C1 segment of cervical spinal cord (tissue), 14 donors: ENCODE measurements at regions not wholly inside any gene's neighbourhood (a gene's known extent, or its start where the extent isn't known, plus 50 kb on each side); places are given as distances from the start of the nearest gene placed in this dataset.
"Not testable (repeated sequence)": the region's sequence is repeated elsewhere in the genome, so short reads cannot be mapped to it uniquely, and the experiment has no call there.

Experiments
- DNase-seq, 14 donors: peaks; one replicate each; lab custom pipeline; 2025; lab: John Stamatoyannopoulos, UW

GRCh38 chr19:29054886-29055675 lies 157.9 kb downstream of the UQCRFS1 start:
- no peak for DNase-seq

- no peak for DNase-seq
These were observed 164.1 kb downstream of the UQCRFS1 start for GRCh38 chr19:29048873-29049272.

- DNase-seq = no peak
These were observed 167.2 kb downstream of the UQCRFS1 start for GRCh38 chr19:29045679-29046254.

GRCh38 chr19:29044037-29044436 lies 168.9 kb downstream of the UQCRFS1 start:
- no peak for DNase-seq

GRCh38 chr19:29042450-29042849 lies 170.5 kb downstream of the UQCRFS1 start:
- no peak for DNase-seq

DNA sequence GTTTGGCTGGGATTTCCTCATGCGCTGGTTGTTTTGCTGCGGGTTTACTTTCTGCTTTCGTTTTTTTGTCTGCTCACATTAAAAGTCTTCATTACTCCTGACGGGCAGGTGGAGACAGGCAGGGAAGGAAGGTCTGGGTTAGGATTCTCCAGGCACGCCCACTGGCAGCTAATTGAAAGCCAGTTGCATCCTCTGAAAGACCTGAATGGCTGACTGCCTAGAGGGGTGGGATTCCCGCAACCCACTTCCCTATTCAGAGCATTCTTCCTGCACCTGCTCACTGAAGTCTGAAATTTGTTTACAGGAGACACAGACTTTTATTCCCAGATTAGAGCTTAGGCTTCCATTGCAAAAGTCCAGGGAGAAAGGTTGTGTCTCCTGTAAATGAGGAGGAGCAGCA lies 172.0 kb downstream of the UQCRFS1 start:
- no peak for DNase-seq

- peak in 2 of 14 donors; percentile 2 to 3 for DNase-seq
These were observed 172.7 kb downstream of the UQCRFS1 start for GRCh38 chr19:29040292-29040691.

DNA sequence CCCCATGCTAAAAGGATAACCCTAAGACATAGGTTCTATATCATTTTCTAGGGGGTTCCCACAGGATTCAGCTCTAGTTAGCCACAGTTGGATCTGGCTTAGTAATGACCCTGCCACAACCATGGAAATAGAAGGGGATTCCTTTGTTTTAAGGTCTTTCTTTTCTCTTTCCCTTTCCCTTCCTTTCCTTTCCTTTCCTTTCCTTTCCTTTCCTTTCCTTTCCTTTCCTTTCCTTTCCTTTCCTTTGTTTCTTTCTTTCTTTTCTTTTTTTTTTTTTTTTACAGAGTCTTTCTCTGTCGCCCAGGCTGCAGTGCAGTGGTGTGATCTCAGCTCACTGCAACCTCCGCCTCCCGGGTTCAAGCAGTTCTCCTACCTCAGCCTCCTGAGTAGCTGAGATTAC lies 173.9 kb downstream of the UQCRFS1 start:
- DNase-seq = not testable (repeated sequence)

DNA sequence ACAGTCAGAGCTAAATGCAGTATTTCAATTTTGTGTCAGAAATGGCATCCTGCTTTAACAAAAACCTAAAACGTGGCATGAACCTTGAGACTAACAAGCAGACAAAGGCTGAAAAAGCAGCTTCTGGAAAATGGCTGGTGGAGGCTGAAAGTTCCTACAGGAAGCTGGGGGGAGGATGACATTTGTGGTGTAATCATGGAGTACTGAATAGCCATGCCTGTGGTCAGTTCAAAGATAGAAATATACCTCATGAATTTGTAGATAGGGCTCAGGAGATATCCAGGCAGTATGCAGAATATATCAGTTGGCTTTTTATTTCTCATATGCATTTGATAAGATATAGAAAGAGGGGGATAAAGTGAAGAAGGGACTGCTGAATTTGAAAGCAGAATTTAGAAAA lies 181.7 kb downstream of the UQCRFS1 start:
- DNase-seq = no peak

GRCh38 chr19:29029268-29029958 lies 183.5 kb downstream of the UQCRFS1 start:
- DNase-seq = no peak

DNA sequence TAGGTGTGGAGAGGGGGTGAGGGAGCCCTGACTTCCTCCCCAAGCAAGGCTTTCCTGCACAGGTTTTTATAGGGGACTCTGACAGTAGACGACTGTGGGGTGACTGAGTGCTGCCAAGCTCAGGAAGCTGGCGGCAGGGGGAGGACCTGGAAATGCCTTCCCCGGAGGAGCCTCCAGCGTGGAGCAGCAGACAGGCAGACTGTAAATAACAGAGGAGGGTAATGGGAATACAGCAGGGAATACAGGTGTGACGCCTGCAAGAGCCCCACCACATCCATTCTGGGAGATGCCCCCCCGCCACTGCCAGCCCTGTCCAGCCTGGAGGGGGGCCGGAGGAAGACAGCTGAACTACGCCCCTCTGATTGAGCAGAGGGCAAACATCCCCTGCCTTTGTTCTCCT lies 190.4 kb downstream of the UQCRFS1 start:
- DNase-seq = no peak

GRCh38 chr19:29022165-29022564 lies 190.8 kb downstream of the UQCRFS1 start:
- no peak for DNase-seq

GRCh38 chr19:29021232-29021916 lies 191.6 kb downstream of the UQCRFS1 start:
- DNase-seq = no peak

DNA sequence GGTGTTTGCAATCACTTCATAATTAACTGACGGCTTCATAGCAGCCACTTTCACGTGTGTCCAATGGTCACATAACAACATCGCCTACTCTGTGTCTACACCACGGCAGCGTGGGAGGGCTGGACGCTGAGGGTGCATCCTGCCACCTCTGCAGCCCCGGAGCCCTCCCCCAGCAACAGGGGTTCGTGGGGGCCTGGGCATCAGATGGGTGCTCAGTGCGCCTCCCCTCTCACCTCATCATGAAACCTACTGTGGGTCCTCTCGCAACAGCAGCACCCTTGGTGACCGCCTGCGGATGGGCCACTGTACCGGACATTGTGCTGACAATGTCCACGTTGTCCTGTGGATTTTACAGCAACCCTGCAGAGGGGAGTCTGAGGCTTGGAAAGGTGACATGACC lies 193.5 kb downstream of the UQCRFS1 start:
- no peak for DNase-seq

DNA sequence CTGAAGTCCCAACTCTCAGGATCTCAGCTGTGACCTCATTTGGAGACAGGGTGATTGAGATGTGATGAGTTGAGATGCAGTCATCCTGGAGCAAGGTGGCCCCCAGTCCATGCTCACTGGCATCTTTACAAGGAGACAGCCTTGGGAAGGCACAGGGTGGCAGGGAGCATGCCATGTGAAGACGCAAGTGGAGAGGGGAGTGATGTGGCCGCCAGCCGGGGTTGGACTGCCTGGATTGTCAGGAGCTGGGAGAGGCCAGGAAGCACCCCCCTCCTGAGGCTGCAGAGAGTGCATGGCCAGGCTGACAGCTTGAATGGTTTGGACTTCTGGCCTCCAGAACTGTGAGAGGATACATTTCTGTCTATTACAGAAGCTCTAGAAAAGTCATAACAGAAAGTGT lies 194.4 kb downstream of the UQCRFS1 start:
- DNase-seq = no peak

DNA sequence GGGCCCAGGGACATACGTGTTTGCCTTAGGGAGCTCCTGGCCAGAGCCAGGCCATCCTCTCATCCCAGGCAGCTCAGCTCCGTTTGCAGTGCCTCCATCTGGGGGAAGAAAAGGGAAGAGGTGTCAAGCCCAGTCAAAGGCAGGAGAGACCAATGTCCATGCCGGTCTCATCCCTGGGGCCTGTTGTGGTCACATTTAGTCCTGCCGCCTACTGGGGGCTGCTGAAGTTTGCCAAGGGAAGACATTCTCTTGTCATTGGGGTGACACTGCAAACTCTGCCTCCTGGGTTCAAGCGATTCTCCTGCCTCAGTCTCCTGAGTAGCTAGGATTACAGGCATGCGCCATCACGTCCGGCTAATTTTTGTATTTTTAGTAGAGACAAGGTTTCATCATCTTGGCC lies 195.2 kb downstream of the UQCRFS1 start:
- DNase-seq = no peak

GRCh38 chr19:29016926-29017760 lies 195.8 kb downstream of the UQCRFS1 start:
- no peak for DNase-seq

DNA sequence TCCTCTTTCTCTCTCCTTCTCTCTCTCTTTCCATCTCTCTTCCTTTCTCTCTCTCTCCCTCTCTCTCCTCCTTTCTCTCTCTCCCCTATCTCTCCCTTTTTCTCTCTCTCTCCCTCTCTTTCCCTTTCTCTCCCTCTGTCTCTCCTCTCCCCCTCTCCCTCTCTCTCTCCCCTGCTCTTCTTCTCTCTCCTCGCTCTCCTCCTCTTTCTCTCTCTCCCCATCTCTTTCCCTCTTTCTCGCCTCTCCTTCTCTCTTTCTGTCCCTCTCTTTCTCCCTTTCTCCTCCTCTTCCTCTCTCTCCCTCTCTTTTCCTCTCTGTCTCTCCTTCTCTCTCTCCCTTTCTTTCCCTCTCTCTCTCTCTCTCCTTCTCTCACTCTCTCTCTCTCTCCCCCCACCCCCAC lies 196.6 kb downstream of the UQCRFS1 start:
- DNase-seq = no peak

DNA sequence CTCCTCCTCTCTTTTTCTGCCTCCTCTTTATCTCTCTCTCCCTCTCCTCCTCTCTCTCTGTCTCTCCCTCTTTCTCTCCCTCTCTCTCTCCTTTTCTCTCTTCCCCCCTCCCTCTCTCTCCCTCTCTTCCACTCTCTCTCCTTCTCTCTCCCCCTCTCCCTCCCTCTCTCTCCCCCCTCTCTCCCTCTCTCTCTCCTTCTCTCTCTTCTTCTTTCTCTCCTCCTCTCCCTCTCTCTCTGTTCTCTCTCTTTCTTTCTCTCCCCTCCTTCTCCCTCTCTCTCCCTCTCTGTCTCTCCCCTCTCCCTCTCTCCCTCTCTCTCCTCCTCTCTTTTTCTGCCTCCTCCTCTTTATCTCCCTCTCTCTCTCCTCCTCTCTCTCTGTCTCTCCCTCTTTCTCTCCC lies 197.4 kb downstream of the UQCRFS1 start:
- no peak for DNase-seq

GRCh38 chr19:29014857-29015436 lies 198.0 kb downstream of the UQCRFS1 start:
- DNase-seq = no peak

DNA sequence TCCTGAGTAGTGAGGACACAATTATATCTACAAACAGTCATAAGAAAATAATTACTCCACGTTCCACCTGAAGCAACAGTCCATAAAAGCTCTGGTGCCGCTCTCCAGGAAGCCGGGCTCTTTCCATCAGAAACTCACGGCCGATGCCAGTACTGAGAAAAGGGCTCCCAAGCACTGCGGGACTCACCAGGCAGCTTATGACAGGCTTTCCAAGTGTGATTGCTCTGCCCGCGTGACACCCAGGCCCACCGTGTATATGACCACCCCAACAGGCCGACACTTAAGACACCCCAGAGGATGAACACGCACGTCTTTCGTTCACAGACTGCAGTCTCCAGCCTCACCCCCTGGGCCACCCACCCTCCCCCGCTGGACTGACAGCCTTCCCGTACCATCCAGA lies 199.0 kb downstream of the UQCRFS1 start:
- no peak for DNase-seq
